ENCODE measurements at regions not wholly inside any gene's neighbourhood (a gene's known extent, or its start where the extent isn't known, plus 50 kb on each side); places are given as distances from the start of the nearest gene placed in this dataset.
"Not testable (repeated sequence)": the region's sequence is repeated elsewhere in the genome, so short reads cannot be mapped to it uniquely, and the experiment has no call there.

DNA sequence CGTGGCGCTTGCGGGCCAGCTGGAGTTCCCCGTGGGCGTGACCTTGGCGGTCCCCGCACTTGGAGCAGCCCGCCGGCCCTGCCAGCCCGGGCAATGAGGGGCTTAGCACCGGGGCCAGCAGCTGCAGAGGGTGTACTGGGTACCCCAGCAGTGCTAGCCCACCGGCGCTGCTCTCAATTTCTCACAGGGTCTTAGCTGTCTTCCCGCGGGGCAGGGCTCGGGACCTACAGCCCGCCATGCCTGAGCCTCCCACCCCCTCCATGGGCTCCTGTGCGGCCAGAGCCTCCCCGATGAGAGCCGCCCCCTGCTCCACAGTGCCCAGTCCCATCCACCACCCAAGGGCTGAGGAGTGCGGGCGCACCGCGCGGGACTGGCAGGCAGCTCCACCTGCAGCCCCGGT, 94.0 kb upstream of the NIPBL start:
- not testable (repeated sequence) for DNase-seq (ENCODE audit: low read depth)

DNA sequence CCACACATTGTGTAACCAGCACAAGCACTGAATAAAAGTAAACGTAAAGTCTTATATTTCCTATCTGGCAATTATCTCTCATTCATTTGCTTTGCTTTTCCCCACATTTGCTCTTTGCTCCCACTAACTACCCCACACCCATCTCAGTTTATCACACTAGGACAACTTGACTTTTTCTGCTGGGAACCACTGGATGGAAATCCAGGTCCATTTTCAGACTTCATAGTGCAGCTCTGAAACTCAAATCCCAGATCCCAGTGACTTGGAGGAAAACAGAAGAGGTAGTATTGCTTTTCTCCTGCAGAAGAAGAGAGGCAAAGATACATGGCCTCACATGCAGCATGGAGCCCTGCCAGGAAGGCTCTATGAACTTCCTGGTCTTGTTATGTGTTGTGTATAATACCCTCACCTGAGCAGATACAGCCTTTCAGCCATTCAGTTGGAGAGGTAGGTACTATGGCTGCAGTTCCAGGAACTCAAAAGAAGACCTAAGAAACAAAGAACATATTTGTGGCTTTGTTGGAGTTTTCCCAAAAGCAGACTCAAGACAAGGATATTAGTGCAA, 90.0 kb upstream of the NIPBL start:
- DNase-seq (ENCODE audit: low read depth) = no peak

- DNase-seq (ENCODE audit: low read depth) = no peak
Observed at GRCh38 chr5:36787365-36788093, 89.0 kb upstream of the NIPBL start.

DNA sequence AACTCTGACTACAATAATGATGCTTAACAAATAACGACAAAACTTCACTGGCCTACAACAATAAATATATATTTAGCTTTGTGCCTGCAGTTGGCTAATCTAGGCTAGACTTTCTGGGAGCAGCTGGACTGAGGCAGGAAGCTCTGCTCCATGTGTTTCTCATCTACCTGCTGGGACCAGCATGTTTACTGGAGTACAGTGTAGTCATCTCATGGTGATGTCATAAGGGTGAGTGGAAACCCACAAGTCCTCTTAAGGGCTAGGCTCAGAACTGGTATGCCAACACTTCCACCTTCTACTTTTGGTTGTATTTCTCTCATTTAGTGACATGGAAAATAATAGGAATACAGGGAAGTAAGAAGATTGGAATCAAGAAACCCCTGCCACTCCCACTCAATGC, 85.7 kb upstream of the NIPBL start:
- DNase-seq (ENCODE audit: low read depth) = peak; percentile 24

DNA sequence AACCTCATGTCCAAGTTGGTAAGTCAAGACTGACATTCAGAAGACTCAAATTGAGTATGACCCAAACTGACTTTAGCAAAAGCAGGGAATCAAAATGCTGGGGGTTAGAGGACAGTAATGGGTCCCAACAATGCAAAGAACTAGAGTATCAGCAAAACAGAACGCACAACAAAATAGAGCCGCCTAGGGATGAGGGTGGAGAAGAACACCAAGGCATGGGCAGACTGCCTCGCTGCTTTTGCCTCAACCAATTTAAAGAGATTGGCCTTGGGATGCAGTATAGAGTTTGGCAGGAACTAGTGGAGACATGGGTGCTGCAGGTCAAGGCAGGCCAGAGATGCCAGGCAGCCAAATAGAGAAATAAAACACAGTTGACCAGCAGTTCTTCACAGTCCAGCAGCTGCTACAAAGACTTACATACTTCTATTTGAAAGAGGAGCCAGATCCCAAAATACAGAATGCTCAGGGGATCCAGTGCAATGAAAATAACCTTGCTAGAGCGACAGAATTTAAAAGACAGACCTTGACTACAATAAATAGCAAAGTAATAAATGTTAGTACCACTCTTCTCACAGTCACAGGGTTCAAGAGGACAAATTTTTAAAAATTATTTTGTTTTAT, 83.9 kb upstream of the NIPBL start:
- DNase-seq (ENCODE audit: low read depth) = no peak

DNA sequence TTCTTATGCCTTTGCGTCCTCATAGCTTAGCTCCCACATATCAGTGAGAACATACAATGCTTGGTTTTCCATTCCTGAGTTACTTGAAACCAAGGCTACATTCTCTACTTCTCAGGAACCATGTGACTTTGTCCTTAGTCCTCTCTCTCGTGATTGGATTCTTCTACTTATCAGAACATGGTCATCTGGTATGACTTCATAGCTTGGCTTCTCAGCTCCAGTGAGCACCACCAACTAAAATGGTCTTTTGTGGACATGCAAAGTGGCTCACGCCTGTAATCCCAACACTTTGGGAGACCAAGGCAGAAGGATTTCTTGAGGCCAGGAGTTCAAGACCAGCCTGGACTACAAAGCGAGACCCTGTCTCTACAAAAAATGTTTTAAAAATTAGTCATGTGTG, 81.2 kb upstream of the NIPBL start:
- no peak for DNase-seq (ENCODE audit: low read depth)

GRCh38 chr5:36796155-36796554, 80.4 kb upstream of the NIPBL start:
- no peak for DNase-seq (ENCODE audit: low read depth)

DNA sequence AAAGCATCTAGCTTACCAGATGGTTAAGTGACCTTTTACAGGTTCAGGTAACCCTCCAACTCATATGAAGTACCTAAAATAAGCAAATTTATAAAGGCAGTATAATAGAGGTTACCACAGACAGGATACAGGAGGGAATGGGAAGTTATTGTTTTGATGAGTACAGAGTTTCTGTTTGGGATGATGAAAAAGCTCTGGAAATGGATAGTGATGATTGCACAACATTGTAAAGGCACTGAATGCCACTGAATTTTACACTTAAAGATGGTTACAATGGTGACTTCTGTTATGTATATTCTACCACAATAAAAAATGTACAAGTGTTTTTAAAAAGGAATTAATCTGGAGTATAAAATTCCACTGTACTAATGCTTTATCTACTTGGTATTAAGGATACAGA, 75.0 kb upstream of the NIPBL start:
- DNase-seq (ENCODE audit: low read depth) = no peak

GRCh38 chr5:36802187-36802586, 74.4 kb upstream of the NIPBL start:
- DNase-seq (ENCODE audit: low read depth) = no peak

DNA sequence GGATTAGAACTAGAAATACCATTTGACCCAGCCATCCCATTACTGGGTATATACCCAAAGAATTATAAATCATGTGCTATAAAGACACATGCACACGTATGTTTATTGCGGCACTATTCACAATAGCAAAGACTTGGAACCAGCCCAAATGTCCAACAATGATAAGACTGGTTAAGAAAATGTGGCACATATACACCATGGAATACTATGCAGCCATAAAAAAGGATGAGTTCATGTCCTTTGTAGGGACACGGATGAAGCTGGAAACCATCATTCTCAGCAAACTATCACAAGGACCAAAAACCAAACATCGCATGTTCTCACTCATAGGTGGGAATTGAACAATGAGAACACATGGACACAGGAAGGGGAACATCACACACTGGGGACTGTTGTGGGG, 63.3 kb upstream of the NIPBL start:
- DNase-seq (ENCODE audit: low read depth) = not testable (repeated sequence)

- no peak for DNase-seq (ENCODE audit: low read depth)
Observed at GRCh38 chr5:36815871-36816270, 60.7 kb upstream of the NIPBL start.

- no peak for DNase-seq (ENCODE audit: low read depth)
Observed at GRCh38 chr5:36820900-36821299, 55.7 kb upstream of the NIPBL start.

GRCh38 chr5:36826694-36827093, 49.9 kb upstream of the NIPBL start:
- DNase-seq (ENCODE audit: low read depth) = no peak
